ENCODE measurements at regions not wholly inside any gene's neighbourhood (a gene's known extent, or its start where the extent isn't known, plus 50 kb on each side); places are given as distances from the start of the nearest gene placed in this dataset.

- no peak for TF ChIP-seq KAT2A (conservative IDR thresholded peaks at IDR 0.05; ENCODE audit: control insufficient read depth, low read depth, low read length)
- no peak for TF ChIP-seq SMAD1 (IDR thresholded peaks at IDR 0.05; ENCODE audit: low read depth, partially characterized antibody)
- no peak for TF ChIP-seq SUPT20H (IDR thresholded peaks at IDR 0.05; ENCODE audit: borderline replicate concordance, control insufficient read depth, low read depth, low read length)
- TF ChIP-seq, protein P1, sequence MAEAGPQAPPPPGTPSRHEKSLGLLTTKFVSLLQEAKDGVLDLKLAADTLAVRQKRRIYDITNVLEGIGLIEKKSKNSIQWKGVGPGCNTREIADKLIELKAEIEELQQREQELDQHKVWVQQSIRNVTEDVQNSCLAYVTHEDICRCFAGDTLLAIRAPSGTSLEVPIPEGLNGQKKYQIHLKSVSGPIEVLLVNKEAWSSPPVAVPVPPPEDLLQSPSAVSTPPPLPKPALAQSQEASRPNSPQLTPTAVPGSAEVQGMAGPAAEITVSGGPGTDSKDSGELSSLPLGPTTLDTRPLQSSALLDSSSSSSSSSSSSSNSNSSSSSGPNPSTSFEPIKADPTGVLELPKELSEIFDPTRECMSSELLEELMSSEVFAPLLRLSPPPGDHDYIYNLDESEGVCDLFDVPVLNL (IDR thresholded peaks at IDR 0.05; ENCODE audit: low read depth, low read length) = no peak
- TF ChIP-seq HDAC2 (IDR thresholded peaks at IDR 0.05) = no peak
- no peak for TF ChIP-seq PAX8 (IDR thresholded peaks at IDR 0.05)
- Histone ChIP-seq H3K36me3 (ENCODE audit: control insufficient read depth in 2 of 2, insufficient read depth in 2 of 2, low read length in 1 of 2) (no peaks in the 10 kb centered on the region), H3K79me2 (ENCODE audit: control insufficient read depth, insufficient read depth, low read length) (no peaks in the 10 kb centered on the region), H2AFZ (ENCODE audit: control insufficient read depth, low read depth, low read length) (no peak overlapping the region), H3K9ac (ENCODE audit: control insufficient read depth, insufficient read depth, low read length) (no peak overlapping the region), H4K20me1 (ENCODE audit: control insufficient read depth, insufficient read depth) (no peaks in the 10 kb centered on the region), H3K4me3 (no peak overlapping the region), H3K9me3 (replicated peaks; ENCODE audit: control insufficient read depth, insufficient read depth, low read length) (no peaks in the 10 kb centered on the region), H3K27ac (ENCODE audit: control insufficient read depth, insufficient read depth) (no peak overlapping the region), H3K4me1 (ENCODE audit: control insufficient read depth, insufficient read depth, low read length) (no peaks in the 10 kb centered on the region), H3K27me3 (replicated peaks in 1 of 2; ENCODE audit: control insufficient read depth in 2 of 2, insufficient read depth in 2 of 2, low read length in 1 of 2) (no peaks in the 10 kb centered on the region), H3K4me2 (ENCODE audit: control insufficient read depth, insufficient read depth) (no peak overlapping the region)
- FAIRE-seq (no peak), ATAC-seq (no peak), DNase-seq (ENCODE audit: low read depth, low spot score) (no peak)
- intact Hi-C loops (cut with micrococcal nuclease; ENCODE audit: unreplicated experiment) (no loop called here), in situ Hi-C loops (cut with MboI) (no loop called here)
- ChIA-PET RAD21 (ENCODE audit: unreplicated experiment) (no interaction called here), POLR2A (no interaction called here), SMC1A (ENCODE audit: uncharacterized antibody, unreplicated experiment) (no interaction called here), CTCF (no interaction called here)
- 36% methylated on average over 3 of the region's 3 CpGs for WGBS (ENCODE audit: insufficient coverage, insufficient replicate concordance, low lambda C conversion rate, missing lambda C conversion rate)
- BruUV-seq (replicated peaks) = no TSS peak
These were observed 1568.3 kb downstream of the AMY1C start for GRCh38 chr1:105317976-105318375.

- in situ Hi-C loops (cut with MboI) = no loop called here
- no peak for ATAC-seq
- TF ChIP-seq IKZF1 (conservative IDR thresholded peaks at IDR 0.05) (no peak), ZSCAN29 (IDR thresholded peaks at IDR 0.05) (no peak), ZBTB11 (CRISPR knock-in tag; IDR thresholded peaks at IDR 0.05) (no peak), CREB1 (IDR thresholded peaks at IDR 0.05; ENCODE audit: low read depth) (no peak), NFIC (IDR thresholded peaks at IDR 0.05; ENCODE audit: low read depth, low read length) (no peak), MLLT1 (IDR thresholded peaks at IDR 0.05) (no peak), RAD51 (IDR thresholded peaks at IDR 0.05) (no peak)
These were observed 1577.2 kb downstream of the AMY1C start for GRCh38 chr1:105326886-105327285.

More at GRCh38 chr1:105326886-105327285, 1577.2 kb downstream of the AMY1C start:
- RAD21 ChIA-PET (ENCODE audit: unreplicated experiment) = no interaction called here
- no peaks in the 10 kb centered on the region for H3K36me3 ChIP-seq (ENCODE audit: control insufficient read depth in 2 of 2, insufficient read depth in 2 of 2, low read length in 1 of 2)
- H3K27me3 ChIP-seq (replicated peaks in 1 of 2; ENCODE audit: control insufficient read depth in 2 of 2, insufficient read depth in 2 of 2, low read length in 1 of 2) = no peaks in the 10 kb centered on the region
- SMC1A ChIA-PET (ENCODE audit: uncharacterized antibody, unreplicated experiment) = no interaction called here
- no peak overlapping the region for H2AFZ ChIP-seq (ENCODE audit: control insufficient read depth, low read depth, low read length)
- FAIRE-seq (no peak), DNase-seq (ENCODE audit: low read depth, low spot score) (no peak)
- WGBS (ENCODE audit: insufficient coverage, insufficient replicate concordance, low lambda C conversion rate, missing lambda C conversion rate) = 8% methylated on average over 1 of the region's 1 CpG
- no TSS peak for BruUV-seq (replicated peaks)
- no peak overlapping the region for H3K4me2 ChIP-seq (ENCODE audit: control insufficient read depth, insufficient read depth)
- H3K4me1 ChIP-seq (ENCODE audit: control insufficient read depth, insufficient read depth, low read length) = no peaks in the 10 kb centered on the region
- H3K27ac ChIP-seq (ENCODE audit: control insufficient read depth, insufficient read depth) = no peak overlapping the region
- H3K4me3 ChIP-seq = no peak overlapping the region
- no peaks in the 10 kb centered on the region for H3K9me3 ChIP-seq (replicated peaks; ENCODE audit: control insufficient read depth, insufficient read depth, low read length)
- no peaks in the 10 kb centered on the region for H3K79me2 ChIP-seq (ENCODE audit: control insufficient read depth, insufficient read depth, low read length)
- no peaks in the 10 kb centered on the region for H4K20me1 ChIP-seq (ENCODE audit: control insufficient read depth, insufficient read depth)
- no peak overlapping the region for H3K9ac ChIP-seq (ENCODE audit: control insufficient read depth, insufficient read depth, low read length)
- CTCF ChIA-PET = no interaction called here
- POLR2A ChIA-PET = no interaction called here
- intact Hi-C loops (cut with micrococcal nuclease; ENCODE audit: unreplicated experiment) = no loop called here

Measured in GM12878 (cell line).